Mesenchymal stem cell (in vitro differentiated cells and primary cell): ENCODE measurements at regions not wholly inside any gene's neighbourhood (a gene's known extent, or its start where the extent isn't known, plus 50 kb on each side); places are given as distances from the start of the nearest gene placed in this dataset.

Source experiments
- DNase-seq: peaks from one replicate; pipeline ENCODE4 v3.0.0-alpha.2; 2013
- H2AFZ ChIP-seq: one replicate; pipeline ENCODE4 v1.6.1; 2013; ENCODE audit warnings: low read depth, mild to moderate bottlenecking, control low read depth, inconsistent platforms, low read length, moderate library complexity
- H2AK5ac ChIP-seq: 2 replicates; pipeline ENCODE4 v1.6.1; 2013; ENCODE audit warnings: low read length, moderate library complexity, mild to moderate bottlenecking, inconsistent platforms; ENCODE audit not compliant: severe bottlenecking
- H2BK120ac ChIP-seq: one replicate; pipeline ENCODE4 v1.6.1; 2013; ENCODE audit warnings: low read depth, mild to moderate bottlenecking, inconsistent platforms, low read length, moderate library complexity
- H2BK12ac ChIP-seq, 2 experiments: one replicate each; pipeline ENCODE4 v1.6.1; 2013; ENCODE audit warnings: inconsistent platforms in 2 of 2, low read length in 2 of 2, mild to moderate bottlenecking in 2 of 2, moderate library complexity in 2 of 2, control low read depth in 1 of 2
- H2BK15ac ChIP-seq: one replicate; pipeline ENCODE4 v1.6.1; 2013; ENCODE audit warnings: mild to moderate bottlenecking, low read depth, inconsistent platforms; ENCODE audit not compliant: poor library complexity, severe bottlenecking
- H2BK5ac ChIP-seq: 2 replicates; pipeline ENCODE4 v1.6.1; 2013; ENCODE audit warnings: low read depth, mild to moderate bottlenecking, low read length, control low read depth, inconsistent platforms; ENCODE audit not compliant: poor library complexity, severe bottlenecking
- H3K14ac ChIP-seq, 2 experiments: one replicate each; pipeline ENCODE4 v1.6.1; 2013; ENCODE audit warnings: inconsistent platforms in 2 of 2, low read length in 2 of 2, control low read depth in 1 of 2, mild to moderate bottlenecking in 1 of 2, moderate library complexity in 1 of 2
- H3K18ac ChIP-seq, 2 experiments: one replicate each; pipeline ENCODE4 v1.6.1; 2013; ENCODE audit warnings: inconsistent platforms in 2 of 2, low read length in 2 of 2, control low read depth in 1 of 2, low read depth in 1 of 2, mild to moderate bottlenecking in 1 of 2
- H3K23ac ChIP-seq, 2 experiments: one replicate each; pipeline ENCODE4 v1.6.1; 2013; ENCODE audit warnings: inconsistent platforms in 2 of 2, low read length in 2 of 2, mild to moderate bottlenecking in 2 of 2, moderate library complexity in 2 of 2, control low read depth in 1 of 2
- H3K27ac ChIP-seq: 2 replicates; pipeline ENCODE4 v1.5.1; 2013; ENCODE audit warnings: mild to moderate bottlenecking, moderate library complexity, low read length, control low read depth, inconsistent platforms; ENCODE audit not compliant: poor library complexity, severe bottlenecking
- H3K27me3 ChIP-seq, 2 experiments: 2 replicates each; pipeline versions ENCODE4 v1.6.1 to v1.7.0; 2013; ENCODE audit warnings: low read length in 2 of 2, mild to moderate bottlenecking in 2 of 2, moderate library complexity in 2 of 2, control low read depth in 1 of 2, inconsistent platforms in 1 of 2; ENCODE audit not compliant: control insufficient read depth in 1 of 2, insufficient read depth in 1 of 2
- H3K36me3 ChIP-seq, 2 experiments: 2 replicates each; pipeline versions ENCODE4 v1.6.1 to v1.7.0; 2013; ENCODE audit warnings: low read length in 2 of 2, control low read depth in 1 of 2, inconsistent platforms in 1 of 2, low read depth in 1 of 2, mild to moderate bottlenecking in 1 of 2; ENCODE audit not compliant: insufficient read depth in 2 of 2, control insufficient read depth in 1 of 2
- H3K4ac ChIP-seq, 2 experiments: one replicate each; pipeline ENCODE4 v1.6.1; 2013; ENCODE audit warnings: inconsistent platforms in 2 of 2, low read length in 2 of 2, mild to moderate bottlenecking in 2 of 2, moderate library complexity in 2 of 2, control low read depth in 1 of 2, low read depth in 1 of 2
- H3K4me1 ChIP-seq: 2 replicates; pipeline ENCODE4 v1.6.1; 2013; ENCODE audit warnings: low read depth, low read length, control low read depth; ENCODE audit not compliant: control insufficient read depth, insufficient read depth
- H3K4me2 ChIP-seq: 2 replicates; pipeline ENCODE4 v1.6.1; 2013; ENCODE audit warnings: low read length, mild to moderate bottlenecking, inconsistent platforms; ENCODE audit not compliant: poor library complexity, severe bottlenecking
- H3K4me3 ChIP-seq, 2 experiments: 2 replicates each; pipeline versions ENCODE4 v1.5.1 to v1.7.0; 2013; ENCODE audit warnings: low read length in 2 of 2, mild to moderate bottlenecking in 2 of 2, control low read depth in 1 of 2, low read depth in 1 of 2; ENCODE audit not compliant: insufficient read depth in 1 of 2
- H3K79me1 ChIP-seq: replicated peaks from 2 replicates; pipeline ENCODE4 v1.6.1; 2013; ENCODE audit warnings: mild to moderate bottlenecking, control low read depth, low read length, inconsistent platforms; ENCODE audit not compliant: poor library complexity, severe bottlenecking
- H3K9ac ChIP-seq: 2 replicates; pipeline ENCODE4 v1.7.0; 2013; ENCODE audit warnings: mild to moderate bottlenecking, low read length, moderate library complexity
- H3K9me3 ChIP-seq: 2 replicates; pipeline ENCODE4 v1.7.0; 2013; ENCODE audit warnings: mild to moderate bottlenecking, low read length; ENCODE audit not compliant: control insufficient read depth
- H4K8ac ChIP-seq: one replicate; pipeline ENCODE4 v1.6.1; 2013; ENCODE audit warnings: inconsistent platforms, mild to moderate bottlenecking, low read length, moderate library complexity
- H4K91ac ChIP-seq: one replicate; pipeline ENCODE4 v1.6.1; 2013; ENCODE audit warnings: mild to moderate bottlenecking, low read length, inconsistent platforms
- WGBS: methylation state at CpG from one replicate; pipeline ENCODE4 v1.1.7; 2013; ENCODE audit warnings: mixed read lengths; 5-methylcytosine and 5-hydroxymethylcytosine counted together

- Histone ChIP-seq H3K27me3 (no peaks in the 10 kb centered on the region), H2AK5ac (no peak overlapping the region), H2BK12ac (no peak overlapping the region), H3K79me1 (no peaks in the 10 kb centered on the region), H2BK15ac (no peak overlapping the region), H4K91ac (no peak overlapping the region), H3K18ac (no peak overlapping the region), H3K9me3 (no peaks in the 10 kb centered on the region), H2BK5ac (no peak overlapping the region), H2AFZ (no peak overlapping the region), H3K27ac (no peak overlapping the region), H3K23ac (no peak overlapping the region), H2BK120ac (no peak overlapping the region), H3K14ac (no peak overlapping the region), H3K4me1 (no peaks in the 10 kb centered on the region), H3K36me3 (no peaks in the 10 kb centered on the region), H4K8ac (no peak overlapping the region), H3K4me3 (no peak overlapping the region), H3K4me2 (no peak overlapping the region), H3K4ac (no peak overlapping the region), H3K9ac (no peak overlapping the region)
- DNase-seq, result no peak
- 97% methylated on average over 2 of the region's 2 CpGs for WGBS
These were observed 63.1 kb downstream of the FZD1 start for GRCh38 chr7:91327346-91327745.

- H2BK120ac ChIP-seq, result no peak overlapping the region
- no peak overlapping the region for H3K27ac ChIP-seq
- H4K8ac ChIP-seq, result no peak overlapping the region
- H3K18ac ChIP-seq, result no peak overlapping the region
- no peaks in the 10 kb centered on the region for H3K27me3 ChIP-seq
- no peak overlapping the region for H4K91ac ChIP-seq
- no peak overlapping the region for H3K4ac ChIP-seq
- H2AFZ ChIP-seq, result no peak overlapping the region
- H2BK5ac ChIP-seq, result no peak overlapping the region
- no peak overlapping the region for H3K23ac ChIP-seq
- no peak overlapping the region for H3K4me3 ChIP-seq
- no peak for DNase-seq
- no peaks in the 10 kb centered on the region for H3K9me3 ChIP-seq
- H3K79me1 ChIP-seq, result no peaks in the 10 kb centered on the region
- no peak overlapping the region for H2BK15ac ChIP-seq
- no peak overlapping the region for H3K14ac ChIP-seq
- no peaks in the 10 kb centered on the region for H3K36me3 ChIP-seq
- H2BK12ac ChIP-seq, result no peak overlapping the region
- no peak overlapping the region for H3K9ac ChIP-seq
- H3K4me2 ChIP-seq, result no peak overlapping the region
- H2AK5ac ChIP-seq, result no peak overlapping the region
- H3K4me1 ChIP-seq, result no peaks in the 10 kb centered on the region
These were observed 65.3 kb downstream of the FZD1 start for GRCh38 chr7:91329571-91329970.

- peak overlapping the region in 1 of 2 experiments; percentile 27 for H3K4me3 ChIP-seq
- H3K36me3 ChIP-seq, result no peaks in the 10 kb centered on the region
- no peak overlapping the region for H4K8ac ChIP-seq
- H3K14ac ChIP-seq, result no peak overlapping the region
- H3K23ac ChIP-seq, result no peak overlapping the region
- no peak overlapping the region for H3K27ac ChIP-seq
- H3K9me3 ChIP-seq, result no peaks in the 10 kb centered on the region
- 94% methylated on average over 1 of the region's 2 CpGs for WGBS
- no peak overlapping the region for H2BK120ac ChIP-seq
- no peak overlapping the region for H3K4me2 ChIP-seq
- H2BK15ac ChIP-seq, result no peak overlapping the region
- no peak for DNase-seq
- H3K4me1 ChIP-seq, result no peaks in the 10 kb centered on the region
- no peak overlapping the region for H2BK12ac ChIP-seq
- no peak overlapping the region for H3K4ac ChIP-seq
- H3K27me3 ChIP-seq, result no peaks in the 10 kb centered on the region
- H2BK5ac ChIP-seq, result no peak overlapping the region
- peak overlapping the region; percentile 53 for H3K9ac ChIP-seq
- H2AFZ ChIP-seq, result no peak overlapping the region
- no peaks in the 10 kb centered on the region for H3K79me1 ChIP-seq
- H3K18ac ChIP-seq, result no peak overlapping the region
- no peak overlapping the region for H2AK5ac ChIP-seq
- H4K91ac ChIP-seq, result no peak overlapping the region
These were observed 66.1 kb downstream of the FZD1 start for GRCh38 chr7:91330191-91330808.

- no peak overlapping the region for H4K8ac ChIP-seq
These were observed 66.6 kb downstream of the FZD1 start for GRCh38 chr7:91330866-91331265.

More at GRCh38 chr7:91330866-91331265, 66.6 kb downstream of the FZD1 start:
- H3K14ac ChIP-seq, result no peak overlapping the region
- H3K4me1 ChIP-seq, result no peaks in the 10 kb centered on the region
- H3K4ac ChIP-seq, result no peak overlapping the region
- H3K27me3 ChIP-seq, result no peaks in the 10 kb centered on the region
- H3K79me1 ChIP-seq, result no peaks in the 10 kb centered on the region
- H3K18ac ChIP-seq, result no peak overlapping the region
- no peak overlapping the region for H2AFZ ChIP-seq
- no peaks in the 10 kb centered on the region for H3K36me3 ChIP-seq
- H3K9ac ChIP-seq, result peak overlapping the region; percentile 53
- no peak overlapping the region for H3K4me2 ChIP-seq
- H3K27ac ChIP-seq, result no peak overlapping the region
- H2BK5ac ChIP-seq, result no peak overlapping the region
- DNase-seq, result no peak
- no peak overlapping the region for H2AK5ac ChIP-seq
- no peak overlapping the region for H2BK120ac ChIP-seq
- no peak overlapping the region for H2BK15ac ChIP-seq
- 88% methylated on average over 2 of the region's 3 CpGs for WGBS
- H3K9me3 ChIP-seq, result no peaks in the 10 kb centered on the region
- no peak overlapping the region for H3K23ac ChIP-seq
- no peak overlapping the region for H3K4me3 ChIP-seq
- no peak overlapping the region for H4K91ac ChIP-seq
- H2BK12ac ChIP-seq, result no peak overlapping the region
